GM12865 (cell line): ENCODE measurements at regions not wholly inside any gene's neighbourhood (a gene's known extent, or its start where the extent isn't known, plus 50 kb on each side); places are given as distances from the start of the nearest gene placed in this dataset.
"Not testable (repeated sequence)": the region's sequence is repeated elsewhere in the genome, so short reads cannot be mapped to it uniquely, and the experiment has no call there.

Experiments used
- DNase-seq: peaks from one replicate; pipeline ENCODE4 v3.0.0; 2010; ENCODE audit warnings: low read depth
- H3K4me3 ChIP-seq: 2 replicates; pipeline ENCODE4 v1.5.1; 2011; ENCODE audit warnings: mild to moderate bottlenecking, low read depth, low read length, control low read depth
- TF ChIP-seq, protein P1 (sequence below): IDR thresholded peaks from 2 replicates; pipeline ENCODE4 v1.5.1; 2011; ENCODE audit warnings: low read length, control low read depth, low read depth, inconsistent platforms; ENCODE audit not compliant: insufficient read depth; ENCODE audit errors: missing control alignments

DNA sequence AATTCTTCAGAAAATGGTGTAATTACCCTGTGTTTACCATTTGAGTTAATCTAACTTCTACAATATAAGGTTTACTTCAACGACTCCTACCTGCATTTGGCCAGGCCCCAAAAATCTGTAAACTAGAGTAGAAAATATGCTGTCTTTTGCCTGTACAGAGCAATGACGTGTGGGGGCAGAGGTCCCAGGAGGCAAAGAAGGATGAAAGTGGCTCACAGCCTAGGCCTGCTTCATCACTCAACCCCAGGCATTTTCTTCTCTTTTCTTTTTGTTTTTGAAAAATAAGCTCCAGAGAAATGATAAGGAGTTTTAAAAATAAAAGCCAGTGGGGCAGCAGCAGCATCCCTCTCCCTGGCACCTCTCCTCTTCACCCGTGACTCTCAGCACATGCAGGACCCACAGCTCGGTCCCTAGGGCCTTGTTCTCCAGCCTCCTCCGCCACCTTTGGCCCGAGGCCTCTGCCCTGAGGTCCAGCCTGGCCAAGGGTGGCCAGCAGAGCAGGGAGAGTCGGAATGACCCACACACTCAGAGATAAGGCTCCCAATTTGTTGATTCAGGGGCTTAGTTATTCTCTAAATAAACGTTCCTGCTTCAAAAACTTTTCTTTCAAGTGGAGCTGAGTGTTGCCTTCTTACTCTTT, 76.6 kb upstream of the ADRA1D start:
- DNase-seq: no peak
- H3K4me3 ChIP-seq: no peak overlapping the region
- TF ChIP-seq, protein P1, sequence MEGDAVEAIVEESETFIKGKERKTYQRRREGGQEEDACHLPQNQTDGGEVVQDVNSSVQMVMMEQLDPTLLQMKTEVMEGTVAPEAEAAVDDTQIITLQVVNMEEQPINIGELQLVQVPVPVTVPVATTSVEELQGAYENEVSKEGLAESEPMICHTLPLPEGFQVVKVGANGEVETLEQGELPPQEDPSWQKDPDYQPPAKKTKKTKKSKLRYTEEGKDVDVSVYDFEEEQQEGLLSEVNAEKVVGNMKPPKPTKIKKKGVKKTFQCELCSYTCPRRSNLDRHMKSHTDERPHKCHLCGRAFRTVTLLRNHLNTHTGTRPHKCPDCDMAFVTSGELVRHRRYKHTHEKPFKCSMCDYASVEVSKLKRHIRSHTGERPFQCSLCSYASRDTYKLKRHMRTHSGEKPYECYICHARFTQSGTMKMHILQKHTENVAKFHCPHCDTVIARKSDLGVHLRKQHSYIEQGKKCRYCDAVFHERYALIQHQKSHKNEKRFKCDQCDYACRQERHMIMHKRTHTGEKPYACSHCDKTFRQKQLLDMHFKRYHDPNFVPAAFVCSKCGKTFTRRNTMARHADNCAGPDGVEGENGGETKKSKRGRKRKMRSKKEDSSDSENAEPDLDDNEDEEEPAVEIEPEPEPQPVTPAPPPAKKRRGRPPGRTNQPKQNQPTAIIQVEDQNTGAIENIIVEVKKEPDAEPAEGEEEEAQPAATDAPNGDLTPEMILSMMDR: no peak

DNA sequence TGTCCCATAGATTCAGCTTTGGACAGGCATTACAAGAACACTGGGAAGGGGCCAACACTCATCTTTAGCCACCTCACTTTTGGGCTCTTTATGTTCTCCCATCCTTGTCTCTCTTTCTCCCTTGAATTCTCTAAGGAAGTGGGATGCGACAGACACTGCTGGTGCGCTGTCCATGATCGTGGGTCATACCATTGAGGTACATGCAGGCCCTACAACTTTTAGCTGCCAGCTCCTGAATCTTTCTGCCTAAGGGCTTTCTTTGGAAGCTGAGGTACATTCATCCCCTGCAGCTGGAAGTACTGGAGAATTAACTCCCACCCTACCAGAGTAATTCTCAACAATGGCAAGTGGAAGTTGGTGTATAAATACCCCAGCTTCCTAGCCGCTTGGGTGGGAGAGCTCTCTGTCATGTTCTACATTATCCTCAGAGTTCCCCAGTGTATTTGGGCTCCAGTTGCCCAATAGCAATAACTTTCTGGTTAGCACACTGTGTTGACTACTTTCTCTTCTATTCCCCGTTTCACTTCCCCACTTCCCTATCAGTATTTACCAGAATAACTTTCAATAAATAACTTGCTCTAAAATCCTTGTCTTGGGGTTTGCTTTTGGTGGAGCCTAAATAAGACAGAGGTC, 75.6 kb upstream of the ADRA1D start:
- TF ChIP-seq, protein P1: no peak
- no peak overlapping the region for H3K4me3 ChIP-seq

DNA sequence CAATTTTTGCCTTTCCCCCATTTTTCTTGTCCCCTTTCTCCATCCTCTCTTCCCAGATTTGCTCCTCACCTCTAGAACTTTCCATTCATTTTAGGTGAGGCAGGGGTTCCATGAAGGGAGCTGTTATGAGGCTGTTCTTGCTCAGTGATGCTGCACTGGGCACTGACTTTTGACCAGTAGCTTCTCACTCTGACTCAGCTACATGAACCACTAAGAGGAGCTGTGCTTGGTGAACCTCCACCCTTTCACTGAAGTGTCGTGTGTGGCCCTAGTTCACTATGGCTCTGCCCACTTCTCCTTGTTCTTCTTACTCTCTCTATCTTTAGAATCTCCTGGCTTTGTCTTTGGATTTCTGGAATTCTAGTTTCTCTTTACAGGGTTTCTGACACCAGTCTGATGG, 73.4 kb upstream of the ADRA1D start:
- DNase-seq: peak; percentile 3
- H3K4me3 ChIP-seq: no peak overlapping the region
- TF ChIP-seq, protein P1: no peak

More for the DNA sequence above, 75.6 kb upstream of the ADRA1D start:
- DNase-seq: no peak

DNA sequence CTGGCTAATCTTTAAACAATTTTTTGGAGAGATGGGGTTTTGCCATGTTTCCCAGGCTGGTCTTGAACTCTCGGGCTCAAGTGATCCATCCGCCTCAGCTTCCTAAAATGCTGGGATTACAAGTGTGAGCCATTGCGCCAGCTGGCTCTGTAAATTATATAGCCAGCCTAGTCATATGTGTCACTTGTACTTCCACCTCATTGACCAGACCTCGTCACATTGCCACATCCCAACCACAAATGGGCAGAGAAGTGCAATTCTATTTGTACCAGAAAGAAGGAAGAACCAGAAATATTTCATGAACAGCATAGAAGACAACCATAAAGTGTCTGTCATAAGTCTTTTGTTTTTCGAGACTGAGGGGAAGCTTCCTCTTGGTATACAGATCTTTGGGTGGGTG, 71.2 kb upstream of the ADRA1D start:
- H3K4me3 ChIP-seq: no peak overlapping the region
- no peak for DNase-seq
- TF ChIP-seq, protein P1: no peak

DNA sequence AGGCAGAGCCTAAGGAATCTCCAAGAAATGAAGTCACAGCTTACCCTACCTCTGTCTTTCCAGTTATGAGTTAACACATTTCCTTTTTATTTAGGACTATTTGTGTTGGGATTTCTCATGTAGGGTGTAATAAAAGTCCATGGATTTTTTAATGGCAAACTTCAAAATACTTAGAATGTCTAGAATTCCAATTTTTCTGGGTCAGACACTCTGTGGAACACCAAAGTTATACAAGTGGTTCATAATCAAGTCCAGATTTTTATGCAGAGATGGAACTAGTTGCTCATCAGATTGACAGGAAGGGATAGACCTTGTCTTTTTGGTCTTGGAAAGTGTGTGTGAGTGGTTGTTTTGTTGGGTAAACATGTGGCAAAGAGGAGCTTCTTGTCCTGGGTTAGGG, 69.8 kb upstream of the ADRA1D start:
- TF ChIP-seq, protein P1: no peak
- no peak overlapping the region for H3K4me3 ChIP-seq
- DNase-seq: no peak

DNA sequence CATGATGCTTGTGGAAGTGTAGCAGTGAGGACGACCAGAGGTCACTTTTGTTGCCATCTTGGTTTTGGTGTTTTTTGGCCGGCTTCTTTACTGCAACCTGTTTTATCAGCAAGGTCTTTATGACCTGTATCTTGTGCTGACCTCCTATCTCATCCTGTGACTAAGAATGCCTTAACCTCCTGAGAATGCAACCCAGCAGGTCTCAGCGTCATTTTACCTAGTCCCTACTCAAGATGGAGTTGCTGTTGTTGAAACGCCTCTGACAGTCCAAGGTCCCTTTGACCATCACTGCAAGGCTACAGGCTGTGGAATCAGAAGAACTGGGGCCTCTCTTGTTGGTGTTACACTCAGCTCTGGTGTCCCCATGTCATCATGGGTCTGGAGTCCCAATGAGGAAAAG, 61.5 kb upstream of the ADRA1D start:
- not testable (repeated sequence) for DNase-seq

DNA sequence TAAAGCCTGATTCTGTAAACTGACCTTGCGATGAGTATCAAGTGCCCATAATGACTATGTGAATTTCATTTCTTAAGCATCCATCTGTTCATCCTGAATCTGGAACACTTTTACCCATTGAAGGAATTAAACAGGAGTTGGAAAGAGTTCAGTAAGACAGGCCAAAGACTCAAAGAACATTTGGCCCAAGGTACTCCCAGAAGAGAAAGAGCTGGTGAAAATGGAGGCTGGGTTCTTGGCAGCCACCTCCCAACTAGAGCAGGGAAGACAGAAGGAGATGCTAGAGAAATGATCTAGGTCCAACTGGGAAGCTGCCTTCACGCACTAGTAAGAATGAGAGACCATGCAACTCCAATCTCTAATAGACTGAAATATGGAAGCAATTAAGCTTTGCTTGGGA, 57.1 kb upstream of the ADRA1D start:
- no peak overlapping the region for H3K4me3 ChIP-seq
- DNase-seq: no peak
- TF ChIP-seq, protein P1: no peak

More for the DNA sequence above, 61.5 kb upstream of the ADRA1D start:
- not testable (repeated sequence) for H3K4me3 ChIP-seq
